HG02981 (cell line): ENCODE measurements at regions not wholly inside any gene's neighbourhood (a gene's known extent, or its start where the extent isn't known, plus 50 kb on each side); places are given as distances from the start of the nearest gene placed in this dataset.

Experiments
- ATAC-seq: cut with Tn5 transposase; IDR thresholded peaks from one replicate; pipeline ENCODE4 v1.9.1; 2021; ENCODE audit warnings: mild to moderate bottlenecking, moderate library complexity; ENCODE audit not compliant: unreplicated experiment

- ATAC-seq: no peak
These were observed 67.8 kb upstream of the IPO9 start for GRCh38 chr1:201761178-201761577.

GRCh38 chr1:201761871-201762270 lies 67.1 kb upstream of the IPO9 start:
- no peak for ATAC-seq

GRCh38 chr1:201762381-201762780 lies 66.6 kb upstream of the IPO9 start:
- no peak for ATAC-seq

GRCh38 chr1:201763455-201764140 lies 65.4 kb upstream of the IPO9 start:
- ATAC-seq: no peak

GRCh38 chr1:201764166-201764565 lies 64.8 kb upstream of the IPO9 start:
- ATAC-seq: no peak

- no peak for ATAC-seq
These were observed 64.4 kb upstream of the IPO9 start for GRCh38 chr1:201764579-201764978.

GRCh38 chr1:201766131-201766866 lies 62.7 kb upstream of the IPO9 start:
- no peak for ATAC-seq

- ATAC-seq: no peak
These were observed 61.6 kb upstream of the IPO9 start for GRCh38 chr1:201767339-201767738.

GRCh38 chr1:201769072-201769471 lies 59.9 kb upstream of the IPO9 start:
- no peak for ATAC-seq

GRCh38 chr1:201769966-201770365 lies 59.0 kb upstream of the IPO9 start:
- no peak for ATAC-seq

GRCh38 chr1:201771466-201771865 lies 57.5 kb upstream of the IPO9 start:
- no peak for ATAC-seq

- ATAC-seq: no peak
These were observed 56.8 kb upstream of the IPO9 start for GRCh38 chr1:201772178-201772577.

- ATAC-seq: no peak
These were observed 55.2 kb upstream of the IPO9 start for GRCh38 chr1:201773764-201774163.

- no peak for ATAC-seq
These were observed 54.6 kb upstream of the IPO9 start for GRCh38 chr1:201774224-201774982.

- ATAC-seq: no peak
These were observed 54.0 kb upstream of the IPO9 start for GRCh38 chr1:201774983-201775344.

GRCh38 chr1:201775380-201775779 lies 53.6 kb upstream of the IPO9 start:
- no peak for ATAC-seq

- no peak for ATAC-seq
These were observed 50.5 kb upstream of the IPO9 start for GRCh38 chr1:201778279-201779065.
